GM04503 (cell line): ENCODE measurements at regions not wholly inside any gene's neighbourhood (a gene's known extent, or its start where the extent isn't known, plus 50 kb on each side); places are given as distances from the start of the nearest gene placed in this dataset.
A peak's percentile ranks its signal among the peaks of the same experiment; 100 is the strongest.
"Not testable (repeated sequence)": the region's sequence is repeated elsewhere in the genome, so short reads cannot be mapped to it uniquely, and the experiment has no call there.

Source experiments
- DNase-seq: peaks from one replicate; pipeline ENCODE4 v3.0.0-alpha.2; 2012; ENCODE audit warnings: low read depth

DNA sequence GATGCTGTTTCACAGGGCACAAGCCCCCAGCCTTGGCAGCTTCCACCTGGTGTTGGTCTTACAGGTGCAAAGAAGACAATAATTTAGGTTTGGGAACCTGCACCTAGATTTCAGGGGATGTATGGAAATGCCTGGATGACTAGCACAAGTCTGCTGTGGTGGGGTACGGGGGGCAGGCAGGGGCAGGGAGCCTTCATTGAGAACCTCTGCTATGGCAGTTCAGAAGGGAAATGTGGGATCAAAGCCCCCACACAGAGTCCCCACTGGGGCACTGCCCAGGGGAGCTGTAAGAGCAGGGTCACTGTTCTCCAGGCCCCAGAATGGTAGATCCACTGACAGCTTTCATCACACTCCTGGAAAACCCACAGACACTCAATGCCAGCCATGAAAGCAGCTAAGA is 686.5 kb downstream of the FAM181B start:
- DNase-seq = no peak

DNA sequence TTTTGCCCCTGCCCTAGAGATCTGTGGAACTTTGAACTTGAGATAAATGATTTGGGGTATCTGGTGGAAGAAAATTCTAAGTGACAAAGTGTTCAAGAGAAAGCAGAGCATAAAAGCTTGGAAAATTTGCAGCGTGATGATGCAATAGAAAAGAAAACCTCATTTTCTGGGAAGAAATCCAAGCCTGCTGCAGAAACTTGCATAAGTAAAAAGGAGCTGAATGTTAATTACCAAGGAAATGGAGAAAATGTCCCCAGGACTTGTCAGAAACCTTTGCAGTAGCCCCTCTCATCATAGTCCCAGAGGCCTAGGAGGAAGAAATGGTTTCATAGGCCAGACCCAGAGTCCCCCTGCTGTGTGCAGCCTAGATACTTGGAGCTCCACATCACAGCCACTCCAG is 686.9 kb downstream of the FAM181B start:
- DNase-seq = peak; percentile 4

DNA sequence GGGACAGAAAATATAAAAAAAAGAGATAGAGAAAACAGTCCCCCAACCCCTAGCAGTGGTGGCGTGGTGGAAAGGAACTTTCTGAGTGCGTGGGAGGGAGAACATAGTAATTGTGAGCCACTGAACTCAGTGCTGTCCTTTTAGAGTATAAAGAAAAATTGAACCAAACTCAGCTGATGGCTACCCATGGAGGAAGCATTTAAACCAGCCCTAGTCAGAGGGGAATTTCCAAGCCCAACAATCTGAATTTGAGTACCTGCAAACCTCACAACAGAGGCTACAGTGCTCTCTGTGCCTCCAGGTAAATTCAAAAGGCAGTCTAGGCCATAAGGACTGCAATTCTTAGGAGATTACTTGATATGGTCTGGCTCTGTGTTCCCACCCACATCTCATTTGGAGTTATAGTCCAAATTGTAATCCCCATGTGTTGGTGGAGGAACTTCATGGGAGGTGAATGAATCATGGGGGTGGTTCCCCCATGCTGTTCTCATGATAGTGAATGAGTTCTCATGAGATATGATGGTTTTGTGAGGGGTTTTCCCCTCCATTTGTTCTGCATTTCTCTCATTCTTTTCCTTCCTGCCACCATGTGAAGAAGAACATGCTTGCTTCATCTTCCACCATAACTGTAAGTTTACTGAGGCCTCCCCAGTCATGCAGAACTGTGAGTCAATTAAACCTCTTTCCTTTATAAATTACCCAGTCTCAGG is 687.8 kb downstream of the FAM181B start:
- no peak for DNase-seq

DNA sequence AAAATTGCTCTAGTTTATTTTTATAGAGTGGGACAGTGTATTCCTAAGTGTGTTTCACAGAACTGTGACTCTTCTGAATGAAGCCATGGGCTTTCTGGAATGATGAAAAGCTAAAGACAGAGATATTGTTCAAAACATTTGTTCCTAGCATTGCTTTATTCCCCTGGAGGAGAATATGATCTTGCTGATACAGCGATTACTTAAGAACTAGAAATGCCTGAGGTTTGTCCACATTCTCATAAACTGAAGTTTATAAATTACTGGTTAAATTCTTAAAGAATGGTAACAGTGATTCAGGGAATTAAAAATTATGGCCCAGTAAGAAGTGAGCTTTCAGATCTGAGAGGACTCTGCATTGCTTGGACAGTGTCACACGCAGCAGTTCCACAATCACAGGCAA is 690.3 kb downstream of the FAM181B start:
- no peak for DNase-seq

DNA sequence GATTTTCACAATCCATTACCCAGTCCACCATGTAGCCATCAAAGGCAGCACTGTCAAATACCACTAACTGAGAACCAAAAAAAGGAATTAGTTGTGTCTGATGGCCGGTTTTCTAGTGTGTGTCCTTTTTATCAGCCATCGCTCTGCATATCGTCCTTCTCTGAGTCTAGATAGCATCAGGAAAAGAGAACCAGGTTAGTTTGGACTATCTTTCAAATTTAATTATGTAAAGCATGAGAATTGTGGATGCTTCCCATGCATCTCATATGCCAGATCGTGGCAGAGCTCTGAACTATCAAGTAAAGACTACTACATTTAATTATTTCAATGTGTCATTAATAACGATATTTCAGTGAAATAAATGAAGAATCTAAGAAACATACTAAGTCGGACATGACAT is 691.9 kb downstream of the FAM181B start:
- DNase-seq = no peak

DNA sequence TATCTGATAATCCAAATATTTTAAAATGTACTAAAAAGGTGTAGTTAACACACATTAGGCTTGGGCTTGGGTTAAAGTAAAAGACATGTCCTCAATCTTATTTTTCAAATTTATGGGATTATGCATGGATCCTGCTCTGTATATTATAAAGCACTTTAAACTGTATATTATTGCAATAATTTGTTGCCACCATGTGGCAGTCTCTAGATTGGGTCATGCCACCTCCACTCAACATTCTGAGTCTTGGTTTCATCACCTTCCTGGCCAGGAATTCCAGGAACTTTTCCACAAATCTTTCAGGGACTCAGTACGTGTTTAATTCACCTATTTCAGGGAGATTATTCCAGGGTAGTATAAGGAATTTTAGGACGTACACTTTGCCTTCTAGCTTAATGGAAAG is 695.5 kb downstream of the FAM181B start:
- no peak for DNase-seq

DNA sequence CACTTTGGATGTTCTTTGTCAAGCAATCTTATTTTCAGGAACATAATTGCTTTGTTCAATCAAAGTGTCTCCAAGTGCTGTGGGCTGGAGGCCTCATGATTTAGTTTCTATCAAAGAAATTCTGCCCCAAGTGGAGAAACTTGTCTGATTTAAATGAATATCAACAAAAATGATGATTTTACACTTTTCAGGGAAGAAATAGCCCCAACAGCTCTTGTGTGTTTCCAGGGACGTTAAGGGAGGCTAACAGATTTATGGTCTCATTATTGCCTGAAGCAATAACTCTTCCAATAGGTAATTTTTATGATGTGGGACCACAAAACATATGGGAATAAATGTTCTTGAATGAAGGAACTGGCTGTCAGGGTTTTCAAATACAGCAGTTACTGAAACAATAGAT is 699.1 kb downstream of the FAM181B start:
- DNase-seq = no peak

DNA sequence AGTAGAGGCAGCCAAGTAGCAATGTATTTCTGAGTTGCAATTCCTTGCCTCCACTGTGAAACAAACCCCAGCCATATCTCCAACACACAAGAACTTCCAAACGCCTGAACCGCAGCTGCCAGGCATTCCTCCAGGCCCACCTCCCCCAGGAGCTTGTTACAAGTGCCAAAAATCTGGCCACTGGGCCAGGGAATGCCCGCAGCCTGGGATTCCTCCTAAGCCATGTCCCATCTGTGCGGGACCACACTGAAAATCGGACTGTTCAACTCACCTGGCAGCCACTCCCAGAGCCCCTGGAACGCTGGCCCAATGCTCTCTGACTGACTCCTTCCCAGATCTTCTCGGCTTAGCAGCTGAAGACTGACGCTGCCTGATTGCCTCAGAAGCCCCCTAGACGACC is 706.3 kb downstream of the FAM181B start:
- DNase-seq = not testable (repeated sequence)

DNA sequence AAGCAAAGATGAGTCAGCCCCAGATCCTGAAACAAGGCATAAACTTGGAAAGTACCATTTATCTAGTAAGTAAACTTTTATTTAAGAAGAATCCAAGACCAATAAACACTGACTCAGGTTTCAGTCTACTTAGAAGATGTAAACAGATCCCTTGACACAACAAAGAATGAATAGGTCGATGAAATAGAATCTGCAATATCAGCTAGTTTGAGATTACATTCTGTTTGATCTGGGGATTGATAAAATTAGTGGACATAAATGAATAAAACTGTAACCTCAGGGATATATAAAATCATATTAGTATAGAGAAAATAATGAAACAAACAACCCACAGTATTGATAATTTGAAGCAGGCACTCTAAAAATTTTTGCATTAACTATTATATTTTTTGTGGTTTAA is 708.9 kb downstream of the FAM181B start:
- no peak for DNase-seq

DNA sequence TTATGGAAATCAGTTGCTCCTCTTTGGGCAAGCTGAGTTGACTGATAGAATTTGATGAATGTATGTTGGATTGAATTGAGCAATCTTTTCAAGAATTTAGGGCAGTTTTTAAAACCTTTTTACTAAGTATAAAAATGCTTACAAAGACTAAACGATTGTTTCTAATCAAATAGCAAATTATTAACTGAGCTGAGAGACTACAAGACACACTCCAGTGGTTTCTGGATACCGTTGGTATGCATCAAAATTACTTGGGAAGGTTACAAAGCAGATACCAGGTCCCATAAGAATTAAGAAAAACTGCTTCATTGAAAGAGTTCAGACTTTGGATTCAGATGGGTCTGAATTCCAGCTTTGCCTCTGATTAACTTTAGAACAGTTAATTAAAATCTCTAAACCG is 721.4 kb downstream of the FAM181B start:
- DNase-seq = no peak

DNA sequence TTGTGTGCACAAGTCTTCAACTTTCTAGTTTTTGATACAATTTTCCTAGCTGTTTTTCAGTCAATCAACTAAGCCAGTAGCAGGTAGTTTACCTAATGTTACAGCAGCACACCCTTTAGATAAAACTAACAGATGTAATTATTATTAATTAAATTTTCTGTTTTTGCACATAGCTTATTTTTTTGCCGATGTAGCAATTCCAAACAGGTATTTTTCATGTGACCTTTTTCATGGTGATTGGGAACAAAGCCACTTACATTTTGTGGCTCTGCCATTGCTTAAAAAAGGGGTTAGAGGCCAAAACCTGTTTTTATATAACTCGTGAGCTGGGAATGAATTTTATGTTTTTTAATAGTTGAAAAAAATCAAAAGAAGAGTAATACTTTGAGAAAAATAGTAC is 724.5 kb downstream of the FAM181B start:
- no peak for DNase-seq

DNA sequence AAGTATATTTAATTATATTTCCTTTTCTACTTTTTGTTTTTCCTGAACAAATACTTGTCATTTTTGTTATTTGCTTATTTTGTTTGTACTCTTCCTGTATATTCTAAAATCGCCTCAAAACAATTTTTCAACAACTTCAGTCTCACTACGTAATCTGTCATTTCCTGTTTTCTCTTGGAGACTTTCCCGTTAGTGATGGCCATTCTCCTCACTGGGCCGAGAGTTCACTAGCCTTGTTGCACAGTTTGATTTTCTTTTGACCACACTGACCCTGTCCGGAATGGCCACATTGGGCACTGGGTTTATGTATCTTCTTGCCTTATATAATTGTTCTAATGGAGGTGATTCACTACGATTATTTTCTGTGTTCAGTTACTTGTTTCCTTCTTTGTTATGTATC is 726.1 kb downstream of the FAM181B start:
- no peak for DNase-seq

DNA sequence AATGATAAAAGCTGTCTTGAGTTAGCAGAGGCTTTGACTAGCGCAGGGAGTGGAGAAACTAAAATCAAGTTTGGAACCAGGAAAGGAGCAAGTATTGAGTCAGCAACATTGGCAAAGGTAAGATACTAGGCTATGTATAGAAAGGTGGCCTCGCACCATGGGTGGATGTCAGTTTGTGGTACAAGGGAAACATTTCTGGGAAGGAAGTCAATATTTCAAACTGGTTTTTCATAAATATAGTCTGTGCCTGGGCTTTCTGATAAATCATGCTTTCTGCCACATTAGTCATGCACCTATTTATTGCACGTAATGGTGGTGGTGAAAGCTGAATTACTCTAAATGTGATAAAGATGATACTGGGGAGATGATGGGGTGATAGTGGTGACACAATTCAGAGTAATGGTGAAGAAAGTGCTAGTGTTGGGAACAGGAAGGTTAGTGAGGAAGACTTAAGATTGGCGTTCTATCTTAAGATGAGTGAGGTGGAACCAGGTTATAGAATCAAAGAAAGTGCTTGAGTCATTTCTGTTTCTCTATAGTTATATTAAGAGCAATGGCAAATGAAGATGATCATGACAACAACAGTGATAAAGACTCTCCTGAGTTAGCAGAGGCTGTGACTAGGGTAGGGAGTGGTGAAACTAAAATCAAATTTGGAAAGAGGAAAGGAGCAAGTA is 729.0 kb downstream of the FAM181B start:
- no peak for DNase-seq

DNA sequence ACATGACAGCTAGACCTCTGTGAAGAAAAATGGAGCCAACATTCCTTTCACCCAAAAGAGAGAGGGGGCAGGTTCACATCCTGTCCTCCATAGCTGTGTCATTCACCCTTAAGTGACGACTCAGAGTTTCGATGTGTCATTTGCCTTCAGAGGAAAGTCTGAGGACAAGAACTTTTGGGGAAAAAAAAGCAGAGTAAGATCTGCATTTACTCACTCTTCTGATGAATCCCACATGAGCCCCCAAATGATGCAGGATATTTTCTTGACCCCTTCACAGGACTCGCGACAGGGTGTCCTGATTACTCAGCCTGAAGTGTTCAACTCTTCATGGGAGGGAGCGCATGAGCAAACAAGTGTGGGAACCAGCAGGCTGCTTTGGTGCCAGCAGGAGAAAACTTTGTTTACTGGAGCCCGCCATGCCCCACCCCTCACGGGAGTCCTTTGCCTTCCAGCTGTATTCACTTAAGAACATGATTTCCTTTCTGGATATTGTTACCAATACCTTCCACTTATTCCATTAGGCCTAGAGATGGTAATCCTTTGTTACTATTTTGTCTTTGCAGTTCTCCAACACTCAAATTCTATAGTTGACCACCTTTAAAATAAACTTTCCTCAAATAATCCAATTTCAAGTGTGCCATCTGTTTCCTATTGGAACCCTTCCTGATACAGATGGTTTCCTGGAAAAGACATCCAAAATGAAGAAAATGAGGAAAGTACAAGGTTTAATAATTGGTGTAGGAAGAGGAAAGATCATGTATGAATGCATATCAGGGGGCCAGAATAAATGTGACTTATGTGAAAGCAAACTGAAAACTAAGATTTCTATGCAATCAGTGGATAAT is 729.8 kb downstream of the FAM181B start:
- no peak for DNase-seq

DNA sequence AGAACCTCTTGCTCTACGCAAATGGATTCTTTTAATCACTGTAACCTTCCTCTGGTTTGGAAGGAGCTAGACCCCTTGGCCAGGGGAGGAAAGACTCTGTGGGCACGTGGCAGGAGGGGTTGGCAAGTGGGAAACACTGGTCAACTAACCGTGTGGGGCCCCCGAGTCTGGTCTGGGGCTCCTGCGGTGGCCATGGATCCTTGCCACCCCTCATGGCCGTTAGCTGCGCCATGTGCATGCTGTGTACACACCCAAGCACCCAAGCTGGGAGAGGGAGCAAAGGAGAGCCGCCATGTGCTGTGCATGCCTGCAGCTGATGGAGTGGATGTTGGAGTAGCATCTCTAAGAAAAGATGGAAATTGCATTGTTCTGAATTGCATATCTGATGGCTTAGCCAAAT is 730.6 kb downstream of the FAM181B start:
- no peak for DNase-seq

DNA sequence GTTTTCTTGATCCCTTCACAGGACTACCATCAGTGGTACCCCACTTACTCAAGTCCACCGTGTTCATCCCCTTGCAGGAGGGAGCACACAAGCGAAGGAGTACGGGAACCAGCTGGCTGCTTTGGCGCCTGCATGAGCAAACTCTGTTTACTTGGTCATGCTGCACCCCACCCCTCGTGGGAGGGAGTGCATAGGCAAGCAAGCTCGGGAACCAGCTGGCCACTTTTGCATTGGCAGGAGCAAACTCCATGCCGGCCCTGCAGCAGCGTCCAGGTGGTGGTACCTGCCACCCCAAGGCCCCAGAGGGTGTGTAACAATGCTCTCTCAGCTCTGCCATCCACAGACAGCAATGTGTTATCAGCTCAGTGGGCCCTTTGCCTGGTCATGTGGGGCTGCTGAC is 737.8 kb downstream of the FAM181B start:
- no peak for DNase-seq

DNA sequence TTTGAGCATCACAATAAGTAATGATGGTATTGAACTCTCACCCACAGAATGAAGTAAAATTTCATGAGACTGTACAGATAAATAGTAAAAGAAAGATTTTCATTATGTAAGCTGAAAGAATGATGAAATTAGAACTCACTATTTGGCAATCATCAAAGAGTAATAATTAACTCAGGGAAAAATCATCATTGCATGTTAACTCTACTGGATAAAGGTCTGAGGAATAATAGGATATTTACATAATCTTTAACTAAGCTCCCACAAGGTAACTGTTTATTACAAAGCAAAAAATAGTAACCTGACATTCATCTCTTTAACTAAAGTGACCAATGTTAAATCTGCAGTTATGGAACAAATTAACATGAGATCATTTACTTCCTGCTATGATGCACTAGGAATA is 739.9 kb downstream of the FAM181B start:
- no peak for DNase-seq

DNA sequence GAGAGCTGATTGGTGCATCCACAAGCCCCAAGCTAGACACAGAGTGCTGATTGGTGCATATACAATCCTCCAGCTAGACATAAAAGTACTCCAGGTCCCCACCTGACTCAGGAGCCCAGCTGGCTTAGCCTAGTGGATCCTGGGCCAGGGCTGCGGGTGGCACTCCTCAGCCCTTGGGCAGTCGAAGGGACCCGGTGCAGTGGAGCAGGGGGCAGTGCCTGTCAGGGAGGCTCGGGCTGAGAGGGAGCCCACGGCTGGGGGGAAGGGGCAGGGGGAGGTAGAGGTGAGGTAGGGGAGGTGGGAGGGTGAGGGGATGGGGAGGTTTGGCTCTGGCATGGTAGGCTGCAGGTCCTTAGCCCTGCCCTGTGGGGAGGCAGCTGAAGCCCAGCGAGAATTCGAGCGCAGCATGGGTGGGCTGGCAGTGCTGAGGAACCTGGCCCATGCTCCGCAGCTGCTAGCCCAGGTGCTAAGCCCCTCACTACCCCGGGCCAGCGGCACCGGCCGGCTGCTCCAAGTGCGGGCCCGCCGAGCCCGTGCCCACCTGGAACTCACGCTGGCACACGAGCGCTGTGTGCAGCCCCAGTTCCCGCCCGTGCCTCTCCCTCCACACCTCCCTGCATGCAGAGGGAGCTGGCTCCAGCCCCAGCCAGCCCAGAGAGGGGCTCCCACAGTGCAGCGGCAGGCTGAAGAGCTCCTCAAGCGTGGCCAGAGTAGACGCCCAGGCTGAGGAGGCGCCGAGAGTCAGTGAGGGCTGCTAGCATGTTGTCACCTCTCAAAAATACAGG is 742.8 kb downstream of the FAM181B start:
- DNase-seq = no peak

DNA sequence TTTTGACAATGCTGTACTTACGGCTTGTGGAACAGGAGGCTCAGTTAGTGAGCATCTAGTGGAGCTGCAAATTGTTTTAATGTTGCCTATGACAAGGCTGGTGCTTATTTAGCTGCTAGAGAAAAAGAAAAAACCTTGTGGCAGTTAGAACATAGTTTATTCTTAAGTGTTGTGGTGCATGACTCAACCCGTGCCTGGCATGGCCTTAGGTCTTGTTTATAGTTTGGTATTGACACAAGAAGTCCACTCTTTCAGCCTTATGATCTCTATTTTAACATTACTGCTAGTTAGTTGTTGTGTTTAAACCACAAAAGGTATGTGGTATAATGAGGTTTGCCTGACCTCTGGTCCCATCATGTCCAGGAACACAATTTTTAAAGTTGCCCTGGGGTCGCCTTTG is 744.6 kb downstream of the FAM181B start:
- no peak for DNase-seq

DNA sequence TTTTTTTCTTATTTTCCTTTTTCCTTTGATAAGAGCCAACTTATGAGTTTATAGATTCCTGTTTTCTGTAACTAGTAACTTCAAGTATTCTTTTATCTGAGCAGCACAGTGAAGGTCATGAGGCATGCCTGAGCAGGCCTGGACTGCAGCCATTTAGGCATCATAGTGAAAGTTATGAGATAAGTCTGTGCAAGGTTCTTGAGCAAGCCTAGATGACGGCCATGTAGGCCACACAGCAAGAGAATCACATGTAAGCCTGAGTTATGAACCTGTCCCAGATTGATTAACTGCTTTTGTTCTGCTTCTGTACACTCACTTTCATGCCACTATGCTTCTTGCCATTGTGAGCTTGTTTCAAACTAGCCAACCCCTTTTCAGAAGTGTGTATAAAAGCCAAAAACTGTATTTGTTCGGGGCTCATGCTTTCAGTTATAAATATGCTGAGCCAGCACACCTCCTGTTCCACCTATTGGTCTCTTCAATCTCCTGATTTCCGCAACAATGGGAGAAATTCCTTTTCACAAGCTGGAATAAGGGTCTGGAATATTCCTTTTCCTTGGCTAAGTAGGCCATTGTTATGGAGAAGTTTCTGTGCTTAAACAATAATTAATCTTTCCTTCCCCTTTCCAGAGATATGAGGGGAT is 745.7 kb downstream of the FAM181B start:
- DNase-seq = no peak

DNA sequence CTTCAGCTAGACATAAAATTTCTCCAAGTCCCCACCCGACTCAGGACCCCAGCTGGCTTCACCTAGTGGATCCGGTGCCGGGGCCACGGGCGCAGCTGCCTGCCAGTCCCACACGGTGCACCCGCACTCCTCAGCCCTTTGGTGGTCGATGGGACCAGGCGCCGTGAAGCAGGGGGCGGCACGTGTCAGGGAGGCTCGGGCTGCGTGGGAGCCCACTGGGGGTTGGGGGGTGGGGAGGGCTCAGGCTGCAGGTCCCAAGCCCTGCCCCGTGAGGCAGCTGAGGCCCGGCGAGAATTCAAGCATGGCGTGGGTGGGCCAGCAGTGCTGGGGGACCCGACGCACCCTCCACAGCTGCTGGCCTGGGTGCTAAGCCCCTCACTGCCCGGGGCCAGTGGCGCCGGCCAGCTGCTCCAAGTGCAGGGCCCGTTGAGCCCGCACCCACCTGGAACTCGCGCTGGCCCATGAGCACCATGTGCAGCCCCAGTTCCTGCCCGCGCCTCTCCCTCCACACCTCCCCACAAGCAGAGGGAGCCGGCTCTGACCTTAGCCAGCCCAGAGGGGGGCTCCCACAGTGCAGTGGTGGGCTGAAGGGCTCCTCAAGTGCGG is 747.0 kb downstream of the FAM181B start:
- no peak for DNase-seq
